Activated naive CD8-positive, alpha-beta T cell treated with anti-CD3 and anti-CD28 coated beads, Interleukin-2, amount 10 ng/mL, durations not matched to agents 7 days and 5 days (primary cell): ENCODE measurements at regions not wholly inside any gene's neighbourhood (a gene's known extent, or its start where the extent isn't known, plus 50 kb on each side); places are given as distances from the start of the nearest gene placed in this dataset.
"Not testable (repeated sequence)": the region's sequence is repeated elsewhere in the genome, so short reads cannot be mapped to it uniquely, and the experiment has no call there.

ENCODE experiments used
- ATAC-seq: fragments of 150-1000 bp; cut with Tn5 transposase; one replicate; pipeline ENCODE4 v1.10.0; 2021; ENCODE audit warnings: low read depth, moderate library complexity
- POLR2A ChIA-PET: fragments of 350-600 bp; sonication (Branson Sonifier 250); formaldehyde crosslinking; loops from one replicate; lab custom pipeline; 2021; ENCODE audit warnings: antibody characterized with exemption; lab: Charles Lee
- DNase-seq: peaks from one replicate; pipeline ENCODE4 v3.0.0; 2021
- H3K27ac Mint-ChIP-seq: one replicate; pipeline ENCODE4 v1.8.0; 2022; ENCODE audit warnings: mild to moderate bottlenecking, mixed read lengths
- H3K27me3 Mint-ChIP-seq: one replicate; pipeline ENCODE4 v1.8.0; 2022; ENCODE audit warnings: mild to moderate bottlenecking, moderate library complexity, mixed read lengths
- H3K36me3 Mint-ChIP-seq: one replicate; pipeline ENCODE4 v1.8.0; 2021; ENCODE audit warnings: mild to moderate bottlenecking, mixed read lengths
- H3K4me1 Mint-ChIP-seq: one replicate; pipeline ENCODE4 v1.8.0; 2021; ENCODE audit warnings: mixed read lengths
- H3K4me3 Mint-ChIP-seq: one replicate; pipeline ENCODE4 v1.8.0; 2022; ENCODE audit warnings: mild to moderate bottlenecking, moderate library complexity, mixed read lengths
- H3K9me3 Mint-ChIP-seq: one replicate; pipeline ENCODE4 v1.8.0; 2021; ENCODE audit warnings: mixed read lengths

- H3K4me3 Mint-ChIP-seq, H3K36me3 Mint-ChIP-seq, H3K9me3 Mint-ChIP-seq, H3K27ac Mint-ChIP-seq, DNase-seq, POLR2A ChIA-PET, ATAC-seq, H3K4me1 Mint-ChIP-seq, H3K27me3 Mint-ChIP-seq: not testable (repeated sequence)
These were observed 161.5 kb downstream of the NR2F2 start for GRCh38 chr15:96491700-96492644.

GRCh38 chr15:96494505-96494904, 164.0 kb downstream of the NR2F2 start:
- H3K27ac Mint-ChIP-seq = no peak overlapping the region
- H3K4me1 Mint-ChIP-seq = no peaks in the 10 kb centered on the region
- POLR2A ChIA-PET = no interaction called here
- DNase-seq = no peak
- ATAC-seq = no peak
- no peaks in the 10 kb centered on the region for H3K9me3 Mint-ChIP-seq
- H3K36me3 Mint-ChIP-seq = no peaks in the 10 kb centered on the region
- no peak overlapping the region for H3K4me3 Mint-ChIP-seq
- H3K27me3 Mint-ChIP-seq = no peaks in the 10 kb centered on the region

GRCh38 chr15:96495386-96495785, 164.9 kb downstream of the NR2F2 start:
- no peak for DNase-seq
- no peaks in the 10 kb centered on the region for H3K9me3 Mint-ChIP-seq
- no peak for ATAC-seq
- no peaks in the 10 kb centered on the region for H3K27me3 Mint-ChIP-seq
- H3K27ac Mint-ChIP-seq = no peak overlapping the region
- H3K36me3 Mint-ChIP-seq = no peaks in the 10 kb centered on the region
- POLR2A ChIA-PET = no interaction called here
- no peaks in the 10 kb centered on the region for H3K4me1 Mint-ChIP-seq
- H3K4me3 Mint-ChIP-seq = no peak overlapping the region

- ATAC-seq = no peak
- Mint-ChIP-seq H3K36me3 (no peaks in the 10 kb centered on the region), H3K27me3 (no peaks in the 10 kb centered on the region), H3K27ac (no peak overlapping the region), H3K4me1 (no peaks in the 10 kb centered on the region), H3K9me3 (no peaks in the 10 kb centered on the region), H3K4me3 (no peak overlapping the region)
- no peak for DNase-seq
- POLR2A ChIA-PET = no interaction called here
These were observed 167.5 kb downstream of the NR2F2 start for GRCh38 chr15:96497951-96498350.

- Mint-ChIP-seq H3K9me3 (no peaks in the 10 kb centered on the region), H3K4me1 (no peaks in the 10 kb centered on the region), H3K36me3 (no peaks in the 10 kb centered on the region), H3K27me3 (no peaks in the 10 kb centered on the region), H3K27ac (no peak overlapping the region), H3K4me3 (no peak overlapping the region)
- ATAC-seq (no peak), DNase-seq (no peak)
- POLR2A ChIA-PET = no interaction called here
These were observed 170.0 kb downstream of the NR2F2 start for GRCh38 chr15:96500508-96500907.

- Mint-ChIP-seq H3K9me3 (no peaks in the 10 kb centered on the region), H3K27ac (no peak overlapping the region), H3K4me1 (no peaks in the 10 kb centered on the region), H3K27me3 (no peaks in the 10 kb centered on the region), H3K36me3 (no peaks in the 10 kb centered on the region), H3K4me3 (no peak overlapping the region)
- DNase-seq = no peak
- POLR2A ChIA-PET = no interaction called here
- no peak for ATAC-seq
These were observed 170.9 kb downstream of the NR2F2 start for GRCh38 chr15:96501362-96501761.

- no peaks in the 10 kb centered on the region for H3K27me3 Mint-ChIP-seq
- no peaks in the 10 kb centered on the region for H3K36me3 Mint-ChIP-seq
- H3K27ac Mint-ChIP-seq = no peak overlapping the region
- ATAC-seq = no peak
- no peaks in the 10 kb centered on the region for H3K9me3 Mint-ChIP-seq
- POLR2A ChIA-PET = no interaction called here
- no peak for DNase-seq
- H3K4me3 Mint-ChIP-seq = no peak overlapping the region
- no peaks in the 10 kb centered on the region for H3K4me1 Mint-ChIP-seq
These were observed 171.7 kb downstream of the NR2F2 start for GRCh38 chr15:96502196-96502595.

- no peaks in the 10 kb centered on the region for H3K9me3 Mint-ChIP-seq
- DNase-seq (no peak), ATAC-seq (no peak)
- POLR2A ChIA-PET = no interaction called here
- H3K27ac Mint-ChIP-seq = no peak overlapping the region
- H3K36me3 Mint-ChIP-seq = no peaks in the 10 kb centered on the region
- no peaks in the 10 kb centered on the region for H3K27me3 Mint-ChIP-seq
- no peaks in the 10 kb centered on the region for H3K4me1 Mint-ChIP-seq
- no peak overlapping the region for H3K4me3 Mint-ChIP-seq
These were observed 172.8 kb downstream of the NR2F2 start for GRCh38 chr15:96503276-96503675.

GRCh38 chr15:96504371-96504770, 173.9 kb downstream of the NR2F2 start:
- POLR2A ChIA-PET = no interaction called here
- Mint-ChIP-seq H3K9me3 (no peaks in the 10 kb centered on the region), H3K4me1 (no peaks in the 10 kb centered on the region), H3K27me3 (no peaks in the 10 kb centered on the region), H3K36me3 (no peaks in the 10 kb centered on the region), H3K4me3 (no peak overlapping the region), H3K27ac (no peak overlapping the region)
- no peak for ATAC-seq
- no peak for DNase-seq

GRCh38 chr15:96505014-96505413, 174.5 kb downstream of the NR2F2 start:
- POLR2A ChIA-PET = no interaction called here
- DNase-seq (no peak), ATAC-seq (no peak)

GRCh38 chr15:96514607-96515285, 184.2 kb downstream of the NR2F2 start:
- no peak overlapping the region for H3K4me3 Mint-ChIP-seq
- POLR2A ChIA-PET = no interaction called here

More at GRCh38 chr15:96505014-96505413, 174.5 kb downstream of the NR2F2 start:
- H3K27ac Mint-ChIP-seq = no peak overlapping the region
- no peak overlapping the region for H3K4me3 Mint-ChIP-seq
- H3K27me3 Mint-ChIP-seq = no peaks in the 10 kb centered on the region
- H3K4me1 Mint-ChIP-seq = no peaks in the 10 kb centered on the region
- H3K36me3 Mint-ChIP-seq = no peaks in the 10 kb centered on the region
- no peaks in the 10 kb centered on the region for H3K9me3 Mint-ChIP-seq

GRCh38 chr15:96515371-96515770, 184.9 kb downstream of the NR2F2 start:
- no peak for DNase-seq
- no peaks in the 10 kb centered on the region for H3K4me1 Mint-ChIP-seq
- peaks cover 11% of the 10 kb centered on the region for H3K9me3 Mint-ChIP-seq
- no peaks in the 10 kb centered on the region for H3K36me3 Mint-ChIP-seq
- peaks cover 2% of the 10 kb centered on the region for H3K27me3 Mint-ChIP-seq
- POLR2A ChIA-PET = no interaction called here
- H3K4me3 Mint-ChIP-seq = no peak overlapping the region
- no peak overlapping the region for H3K27ac Mint-ChIP-seq
- ATAC-seq = no peak

More at GRCh38 chr15:96514607-96515285, 184.2 kb downstream of the NR2F2 start:
- no peak overlapping the region for H3K27ac Mint-ChIP-seq
- H3K36me3 Mint-ChIP-seq = no peaks in the 10 kb centered on the region
- DNase-seq (no peak), ATAC-seq (no peak)
- peaks cover 2% of the 10 kb centered on the region for H3K27me3 Mint-ChIP-seq
- H3K9me3 Mint-ChIP-seq = peaks cover 11% of the 10 kb centered on the region
- H3K4me1 Mint-ChIP-seq = no peaks in the 10 kb centered on the region

- DNase-seq = no peak
- Mint-ChIP-seq H3K4me1 (no peaks in the 10 kb centered on the region), H3K27ac (no peak overlapping the region), H3K4me3 (no peak overlapping the region), H3K27me3 (peaks cover 2% of the 10 kb centered on the region), H3K9me3 (peaks cover 8% of the 10 kb centered on the region), H3K36me3 (no peaks in the 10 kb centered on the region)
- POLR2A ChIA-PET = no interaction called here
- ATAC-seq = no peak
These were observed 190.9 kb downstream of the NR2F2 start for GRCh38 chr15:96521386-96521785.
